Spinal cord (tissue), 9 donors: ENCODE measurements at regions not wholly inside any gene's neighbourhood (a gene's known extent, or its start where the extent isn't known, plus 50 kb on each side); places are given as distances from the start of the nearest gene placed in this dataset.

Experiments used
- DNase-seq, 6 donors: peaks; one replicate each; pipeline versions ENCODE4 v3.0.0 to v3.0.0-alpha.2; 2013 to 2015; ENCODE audit warnings: low spot score in 6 of 6, low read depth in 4 of 6
- H3K27ac ChIP-seq: one replicate; pipeline ENCODE4 v1.5.1; 2013; ENCODE audit warnings: low read depth, low read length, control low read depth
- H3K27me3 ChIP-seq: one replicate; pipeline ENCODE4 v1.6.1; 2013; ENCODE audit warnings: low read length; ENCODE audit not compliant: control insufficient read depth, insufficient read depth
- H3K36me3 ChIP-seq: one replicate; pipeline ENCODE4 v1.6.1; 2013; ENCODE audit warnings: low read length; ENCODE audit not compliant: control insufficient read depth, insufficient read depth
- H3K4me1 ChIP-seq: one replicate; pipeline ENCODE4 v1.6.1; 2013; ENCODE audit warnings: low read length; ENCODE audit not compliant: control insufficient read depth, insufficient read depth
- H3K4me3 ChIP-seq: one replicate; pipeline ENCODE4 v1.5.1; 2013; ENCODE audit warnings: low read depth, low read length, control low read depth
- H3K9me3 ChIP-seq: one replicate; pipeline ENCODE4 v1.6.1; 2013; ENCODE audit warnings: low read length; ENCODE audit not compliant: control insufficient read depth, insufficient read depth
- WGBS: methylation state at CpG from one replicate; pipeline ENCODE4 v1.1.5; 2013; ENCODE audit warnings: missing lambda C conversion rate; ENCODE audit not compliant: insufficient coverage; 5-methylcytosine and 5-hydroxymethylcytosine counted together
- donor health status: healthy.

DNA sequence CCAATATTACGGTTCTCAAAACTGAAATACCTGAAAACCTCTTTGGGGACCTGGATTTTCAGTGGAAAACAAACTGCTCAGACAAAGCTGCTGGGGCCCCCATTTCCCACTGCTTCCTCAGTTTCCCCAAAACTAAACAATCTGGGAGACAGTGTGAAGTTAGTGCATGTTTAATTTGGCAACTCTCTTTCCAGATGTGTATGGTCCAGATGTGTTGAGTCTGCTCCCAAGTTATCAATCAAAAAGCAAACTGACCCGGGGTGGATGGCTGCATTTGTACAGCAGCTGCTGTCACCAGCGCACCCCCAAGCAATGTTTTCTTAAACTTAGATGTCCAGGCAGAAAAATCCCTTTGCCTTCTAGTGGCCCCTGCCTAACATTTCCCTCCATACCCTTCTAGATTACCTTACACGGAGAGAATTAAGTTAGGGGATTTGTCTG is 136.9 kb downstream of the COPS8 start:
- no peak overlapping the region for H3K27ac ChIP-seq
- DNase-seq = no peak

GRCh38 chr2:237223201-237223861 is 137.6 kb downstream of the COPS8 start:
- 29% methylated on average over 4 of the region's 6 CpGs for WGBS
- Histone ChIP-seq H3K4me3 (no peak overlapping the region), H3K36me3 (no peaks in the 10 kb centered on the region), H3K27ac (no peak overlapping the region), H3K9me3 (no peaks in the 10 kb centered on the region), H3K4me1 (no peaks in the 10 kb centered on the region), H3K27me3 (no peaks in the 10 kb centered on the region)
- peak in 1 of 6 donors; percentile 28 for DNase-seq

More for the DNA sequence above, 136.9 kb downstream of the COPS8 start:
- no peaks in the 10 kb centered on the region for H3K9me3 ChIP-seq
- H3K4me1 ChIP-seq = no peaks in the 10 kb centered on the region
- no peaks in the 10 kb centered on the region for H3K27me3 ChIP-seq
- WGBS = 92% methylated on average over 3 of the region's 4 CpGs
- no peaks in the 10 kb centered on the region for H3K36me3 ChIP-seq
- no peak overlapping the region for H3K4me3 ChIP-seq

DNA sequence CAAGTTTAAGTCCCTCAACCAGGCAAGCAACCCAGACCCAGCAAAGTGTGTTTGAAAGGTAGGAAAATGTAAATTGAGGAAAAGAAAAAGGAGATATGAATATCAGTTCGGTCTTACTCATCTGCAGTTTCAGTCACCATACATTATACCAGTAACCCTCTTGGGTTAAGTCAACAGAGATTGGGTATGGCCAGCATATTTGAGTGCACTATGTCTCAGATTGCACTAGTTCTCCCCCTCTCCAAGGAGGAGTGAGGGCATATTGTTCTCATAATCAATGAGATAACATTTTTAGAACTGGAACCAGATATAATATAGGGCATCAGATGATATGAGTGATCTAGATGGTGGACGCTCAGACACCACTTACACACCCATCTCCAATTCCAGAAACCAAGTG is 141.5 kb downstream of the COPS8 start:
- no peak for DNase-seq
- no peak overlapping the region for H3K27ac ChIP-seq
- H3K4me1 ChIP-seq = no peaks in the 10 kb centered on the region
- H3K4me3 ChIP-seq = no peak overlapping the region
- no peaks in the 10 kb centered on the region for H3K36me3 ChIP-seq
- no peaks in the 10 kb centered on the region for H3K27me3 ChIP-seq
- no CpG with 5 or more reads among the region's 2 CpGs for WGBS
- no peaks in the 10 kb centered on the region for H3K9me3 ChIP-seq

GRCh38 chr2:237227592-237228280 is 142.0 kb downstream of the COPS8 start:
- WGBS = 82% methylated on average over 7 of the region's 7 CpGs
- H3K4me3 ChIP-seq = no peak overlapping the region
- no peak for DNase-seq
- no peaks in the 10 kb centered on the region for H3K27me3 ChIP-seq
- no peaks in the 10 kb centered on the region for H3K4me1 ChIP-seq
- H3K27ac ChIP-seq = no peak overlapping the region
- H3K36me3 ChIP-seq = no peaks in the 10 kb centered on the region
- H3K9me3 ChIP-seq = no peaks in the 10 kb centered on the region

DNA sequence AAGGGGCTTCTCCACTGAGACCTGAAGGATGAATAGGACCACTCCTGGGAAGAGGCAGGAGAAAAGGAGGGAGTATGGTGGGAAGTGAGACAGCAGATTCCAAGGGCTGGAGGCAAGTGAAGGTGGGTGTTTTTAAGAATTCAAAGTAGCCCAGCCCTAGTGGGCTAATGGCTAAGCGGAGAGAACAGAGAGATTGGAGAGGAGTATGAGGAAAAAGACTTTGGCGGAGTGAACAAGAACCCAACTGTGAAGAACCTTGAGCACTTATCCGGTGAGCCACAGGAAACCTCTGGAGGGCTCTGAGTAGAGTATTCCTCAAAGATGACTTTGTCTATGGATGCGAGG is 142.6 kb downstream of the COPS8 start:
- DNase-seq = no peak
- WGBS = 91% methylated on average over 4 of the region's 4 CpGs

DNA sequence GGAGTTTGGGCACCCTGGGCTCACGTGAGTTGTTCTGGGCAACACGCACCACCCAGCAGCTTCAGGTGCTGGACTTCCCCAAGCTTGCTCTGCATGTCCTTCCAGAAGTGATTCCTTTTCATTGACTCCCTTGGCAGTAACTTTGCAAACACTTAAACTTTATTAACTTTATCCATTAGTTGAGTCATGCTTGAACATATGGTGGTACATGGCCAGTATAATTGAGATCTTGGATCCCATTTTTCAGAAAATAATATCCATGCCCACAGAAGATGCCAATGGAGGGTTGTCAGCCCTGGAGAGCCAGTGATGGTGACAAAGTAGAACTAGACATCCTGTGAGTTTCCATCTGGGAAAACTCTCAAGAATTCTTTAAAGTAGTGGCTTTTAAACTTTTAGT is 144.2 kb downstream of the COPS8 start:
- Histone ChIP-seq H3K9me3 (no peaks in the 10 kb centered on the region), H3K36me3 (no peaks in the 10 kb centered on the region), H3K4me3 (no peak overlapping the region), H3K27me3 (no peaks in the 10 kb centered on the region), H3K4me1 (no peaks in the 10 kb centered on the region), H3K27ac (no peak overlapping the region)
- no peak for DNase-seq
- 100% methylated on average over 2 of the region's 2 CpGs for WGBS

More for the DNA sequence above, 142.6 kb downstream of the COPS8 start:
- Histone ChIP-seq H3K4me3 (no peak overlapping the region), H3K36me3 (no peaks in the 10 kb centered on the region), H3K27ac (no peak overlapping the region), H3K9me3 (no peaks in the 10 kb centered on the region), H3K27me3 (no peaks in the 10 kb centered on the region), H3K4me1 (no peaks in the 10 kb centered on the region)

GRCh38 chr2:237230355-237230754 is 144.7 kb downstream of the COPS8 start:
- H3K4me1 ChIP-seq = no peaks in the 10 kb centered on the region
- no peak overlapping the region for H3K27ac ChIP-seq
- H3K36me3 ChIP-seq = no peaks in the 10 kb centered on the region
- WGBS = 100% methylated on average over 1 of the region's 3 CpGs
- no peaks in the 10 kb centered on the region for H3K9me3 ChIP-seq
- no peak for DNase-seq
- no peak overlapping the region for H3K4me3 ChIP-seq
- H3K27me3 ChIP-seq = no peaks in the 10 kb centered on the region

DNA sequence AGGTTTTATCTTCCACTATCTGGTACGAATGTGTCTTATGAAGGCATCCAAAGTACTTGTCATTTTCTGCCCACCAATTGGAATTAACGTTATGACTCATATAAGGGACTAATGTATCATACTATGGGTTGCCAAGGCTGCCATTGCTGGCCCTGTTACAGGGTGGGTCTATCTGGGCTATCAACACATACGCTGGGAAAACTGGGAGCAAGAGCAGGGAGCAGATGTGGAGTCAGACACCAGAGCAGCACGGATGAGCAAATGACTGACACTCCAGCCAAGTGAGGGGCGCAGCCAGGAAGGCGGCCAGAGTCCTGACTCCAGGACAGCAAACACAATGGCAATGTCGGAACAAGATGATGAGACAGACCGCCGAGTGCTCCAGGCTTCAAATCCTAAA is 145.9 kb downstream of the COPS8 start:
- H3K27ac ChIP-seq = no peak overlapping the region
- no peaks in the 10 kb centered on the region for H3K36me3 ChIP-seq
- WGBS = 93% methylated on average over 8 of the region's 9 CpGs
- DNase-seq = no peak
- H3K4me3 ChIP-seq = no peak overlapping the region
- no peaks in the 10 kb centered on the region for H3K4me1 ChIP-seq
- H3K9me3 ChIP-seq = no peaks in the 10 kb centered on the region
- no peaks in the 10 kb centered on the region for H3K27me3 ChIP-seq

DNA sequence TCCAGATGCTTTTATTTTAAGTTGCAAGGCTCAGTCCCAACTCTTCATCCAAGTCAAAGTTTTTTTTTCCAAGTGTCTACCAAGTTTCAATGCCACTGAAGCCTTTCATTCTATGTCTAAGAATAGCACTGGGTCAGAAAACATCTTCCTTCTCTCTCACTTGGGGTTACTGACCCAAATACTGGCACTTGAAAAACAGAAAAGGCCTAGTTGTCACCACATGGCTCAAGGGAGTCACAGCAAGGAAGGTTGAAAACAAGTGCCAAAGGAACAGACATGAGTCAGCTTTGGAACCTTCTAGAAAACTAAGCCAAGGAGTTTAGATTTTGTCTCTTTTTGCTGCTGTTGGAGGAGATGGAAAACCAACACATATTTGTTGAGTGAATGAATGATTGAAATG is 146.5 kb downstream of the COPS8 start:
- Histone ChIP-seq H3K4me3 (no peak overlapping the region), H3K36me3 (no peaks in the 10 kb centered on the region), H3K27me3 (no peaks in the 10 kb centered on the region), H3K9me3 (no peaks in the 10 kb centered on the region), H3K4me1 (no peaks in the 10 kb centered on the region), H3K27ac (no peak overlapping the region)
- DNase-seq = no peak

GRCh38 chr2:237234268-237234667 is 148.6 kb downstream of the COPS8 start:
- 73% methylated on average over 2 of the region's 2 CpGs for WGBS
- no peak overlapping the region for H3K27ac ChIP-seq
- H3K27me3 ChIP-seq = no peaks in the 10 kb centered on the region
- no peaks in the 10 kb centered on the region for H3K4me1 ChIP-seq
- H3K36me3 ChIP-seq = no peaks in the 10 kb centered on the region
- no peak for DNase-seq
- no peak overlapping the region for H3K4me3 ChIP-seq
- H3K9me3 ChIP-seq = no peaks in the 10 kb centered on the region
